Liver (tissue), 7 donors: ENCODE measurements at regions not wholly inside any gene's neighbourhood (a gene's known extent, or its start where the extent isn't known, plus 50 kb on each side); places are given as distances from the start of the nearest gene placed in this dataset.

Source experiments
- DNase-seq: peaks from one replicate; pipeline ENCODE4 v3.0.0-alpha.2; 2017; ENCODE audit warnings: low spot score
- H3K27ac ChIP-seq, 2 donors: one replicate each; pipeline ENCODE4 v1.7.0; 2013; ENCODE audit warnings: inconsistent platforms in 2 of 2, low read length in 2 of 2, control low read depth in 1 of 2, low read depth in 1 of 2, mild to moderate bottlenecking in 1 of 2
- H3K27me3 ChIP-seq, 4 donors: one replicate each; pipeline versions ENCODE4 v1.6.1 to v1.7.0; 2013; ENCODE audit warnings: low read length in 3 of 4, inconsistent platforms in 1 of 4, mild to moderate bottlenecking in 1 of 4, moderate library complexity in 1 of 4; ENCODE audit not compliant: control insufficient read depth in 4 of 4, insufficient read depth in 4 of 4
- H3K36me3 ChIP-seq, 4 donors: one replicate each; pipeline versions ENCODE4 v1.6.1 to v1.7.0; 2013; ENCODE audit warnings: low read length in 3 of 4, mild to moderate bottlenecking in 3 of 4, low read depth in 1 of 4, moderate library complexity in 1 of 4; ENCODE audit not compliant: control insufficient read depth in 4 of 4, insufficient read depth in 3 of 4
- H3K4me1 ChIP-seq, 4 donors: one replicate each; pipeline versions ENCODE4 v1.6.1 to v1.7.0; 2013; ENCODE audit warnings: low read length in 3 of 4, mild to moderate bottlenecking in 3 of 4, moderate library complexity in 1 of 4; ENCODE audit not compliant: control insufficient read depth in 4 of 4, insufficient read depth in 4 of 4
- H3K4me3 ChIP-seq, 3 donors: one replicate each; pipeline versions ENCODE4 v1.6.1 to v1.7.0; 2013; ENCODE audit warnings: low read length in 3 of 3, control low read depth in 1 of 3, low read depth in 1 of 3, mild to moderate bottlenecking in 1 of 3
- H3K9ac ChIP-seq, 2 donors: one replicate each; pipeline ENCODE4 v1.7.0; 2013; ENCODE audit warnings: low read length in 2 of 2, mild to moderate bottlenecking in 2 of 2, moderate library complexity in 2 of 2, control low read depth in 1 of 2, low read depth in 1 of 2
- H3K9me3 ChIP-seq, 4 donors: one replicate each; pipeline versions ENCODE4 v1.6.1 to v1.7.0; 2013; ENCODE audit warnings: low read length in 3 of 4; ENCODE audit not compliant: control insufficient read depth in 4 of 4
- FOXA1 ChIP-seq: IDR thresholded peaks from 2 replicates; pipeline ENCODE4 v1.6.1; 2016; ENCODE audit warnings: antibody characterized with exemption
- FOXA2 ChIP-seq: IDR thresholded peaks from 2 replicates; pipeline ENCODE4 v1.6.1; 2016; ENCODE audit warnings: antibody characterized with exemption
- HNF4A ChIP-seq, 2 donors: conservative IDR thresholded peaks; 2 replicates each; pipeline ENCODE4 v1.6.1; 2016; ENCODE audit warnings: antibody characterized with exemption in 2 of 2, mild to moderate bottlenecking in 2 of 2
- HNF4G ChIP-seq: IDR thresholded peaks from 2 replicates; pipeline ENCODE4 v1.6.1; 2016; ENCODE audit warnings: antibody characterized with exemption
- NR2F2 ChIP-seq: IDR thresholded peaks from 2 replicates; pipeline ENCODE4 v1.6.1; 2016; ENCODE audit warnings: antibody characterized with exemption
- RAD21 ChIP-seq, 2 donors: IDR thresholded peaks; 2 replicates each; pipeline ENCODE4 v1.6.1; 2016; ENCODE audit warnings: antibody characterized with exemption in 2 of 2, mild to moderate bottlenecking in 2 of 2
- RXRA ChIP-seq, 2 donors: IDR thresholded peaks; 2 replicates each; pipeline ENCODE4 v1.6.1; 2017 to 2018; ENCODE audit warnings: antibody characterized with exemption in 2 of 2, mild to moderate bottlenecking in 1 of 2
- SP1 ChIP-seq: IDR thresholded peaks from 2 replicates; pipeline ENCODE4 v1.6.1; 2018; ENCODE audit warnings: antibody characterized with exemption, mild to moderate bottlenecking
- TAF1 ChIP-seq: conservative IDR thresholded peaks from 2 replicates; pipeline ENCODE4 v1.6.1; 2016; ENCODE audit warnings: antibody characterized with exemption, mild to moderate bottlenecking
- YY1 ChIP-seq: IDR thresholded peaks from 2 replicates; pipeline ENCODE4 v1.6.1; 2016; ENCODE audit warnings: antibody characterized with exemption, mild to moderate bottlenecking
- WGBS: extraction: QIAGEN DNeasy Blood & Tissue Kit; methylation state at CpG from one replicate; pipeline ENCODE4 v1.1.7; 2013; 5-methylcytosine and 5-hydroxymethylcytosine counted together
- TF ChIP-seq, protein P1 (sequence below): IDR thresholded peaks from 2 replicates; pipeline ENCODE4 v1.6.1; 2016; ENCODE audit warnings: antibody characterized with exemption, mild to moderate bottlenecking
- TF ChIP-seq, protein P2 (sequence below): IDR thresholded peaks from 2 replicates; pipeline ENCODE4 v1.6.1; 2016; ENCODE audit warnings: antibody characterized with exemption
- TF ChIP-seq, protein P3 (sequence below): IDR thresholded peaks from 2 replicates; pipeline ENCODE4 v1.6.1; 2016; ENCODE audit warnings: antibody characterized with exemption
- TF ChIP-seq, protein P4 (sequence below): IDR thresholded peaks from 2 replicates; pipeline ENCODE4 v1.6.1; 2016; ENCODE audit warnings: antibody characterized with exemption
- donor health status: healthy.
- donor health status: healthy.
- donor health status: healthy.
- donor health status: healthy.

DNA sequence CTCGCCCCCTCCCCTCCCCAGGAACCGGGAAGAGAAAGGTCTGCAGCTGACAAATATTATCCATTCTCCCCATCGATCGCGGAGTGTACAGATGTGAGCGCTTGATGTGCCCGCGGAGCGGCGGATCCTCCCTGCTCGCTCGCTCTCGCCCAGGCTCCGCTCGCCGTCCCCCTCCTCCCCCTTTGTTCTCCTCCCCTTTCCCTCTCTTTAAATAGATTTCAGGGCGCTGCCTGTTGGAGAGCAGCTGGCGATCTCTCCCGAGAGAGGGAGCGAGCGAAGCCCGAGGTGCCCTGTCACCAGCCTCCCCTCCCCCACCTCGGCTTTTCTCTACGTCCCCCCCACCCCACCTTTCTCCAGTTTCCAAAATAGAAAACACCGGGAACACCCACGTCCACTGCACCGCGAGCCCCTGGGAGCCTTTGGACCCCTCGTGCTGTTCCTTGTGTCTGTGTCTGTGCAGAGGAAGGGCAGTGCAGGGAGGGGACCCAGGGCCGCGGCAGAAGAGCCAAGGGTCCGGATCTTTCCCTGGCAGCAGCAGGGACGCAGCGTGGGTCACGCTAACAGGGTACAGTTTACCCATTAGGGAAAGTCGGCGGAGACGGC is 56.6 kb upstream of the BCOR start:
- no peak overlapping the region for H3K9ac ChIP-seq
- WGBS: under 1% methylated on average over 38 of the region's 38 CpGs
- DNase-seq: no peak
- peak overlapping the region in 2 of 3 donors; percentile 41 to 58 for H3K4me3 ChIP-seq
- no peaks in the 10 kb centered on the region for H3K27me3 ChIP-seq
- peaks cover 6 to 56% (median 21%) of the 10 kb centered on the region in 4 donors for H3K4me1 ChIP-seq
- TF ChIP-seq, protein P1, sequence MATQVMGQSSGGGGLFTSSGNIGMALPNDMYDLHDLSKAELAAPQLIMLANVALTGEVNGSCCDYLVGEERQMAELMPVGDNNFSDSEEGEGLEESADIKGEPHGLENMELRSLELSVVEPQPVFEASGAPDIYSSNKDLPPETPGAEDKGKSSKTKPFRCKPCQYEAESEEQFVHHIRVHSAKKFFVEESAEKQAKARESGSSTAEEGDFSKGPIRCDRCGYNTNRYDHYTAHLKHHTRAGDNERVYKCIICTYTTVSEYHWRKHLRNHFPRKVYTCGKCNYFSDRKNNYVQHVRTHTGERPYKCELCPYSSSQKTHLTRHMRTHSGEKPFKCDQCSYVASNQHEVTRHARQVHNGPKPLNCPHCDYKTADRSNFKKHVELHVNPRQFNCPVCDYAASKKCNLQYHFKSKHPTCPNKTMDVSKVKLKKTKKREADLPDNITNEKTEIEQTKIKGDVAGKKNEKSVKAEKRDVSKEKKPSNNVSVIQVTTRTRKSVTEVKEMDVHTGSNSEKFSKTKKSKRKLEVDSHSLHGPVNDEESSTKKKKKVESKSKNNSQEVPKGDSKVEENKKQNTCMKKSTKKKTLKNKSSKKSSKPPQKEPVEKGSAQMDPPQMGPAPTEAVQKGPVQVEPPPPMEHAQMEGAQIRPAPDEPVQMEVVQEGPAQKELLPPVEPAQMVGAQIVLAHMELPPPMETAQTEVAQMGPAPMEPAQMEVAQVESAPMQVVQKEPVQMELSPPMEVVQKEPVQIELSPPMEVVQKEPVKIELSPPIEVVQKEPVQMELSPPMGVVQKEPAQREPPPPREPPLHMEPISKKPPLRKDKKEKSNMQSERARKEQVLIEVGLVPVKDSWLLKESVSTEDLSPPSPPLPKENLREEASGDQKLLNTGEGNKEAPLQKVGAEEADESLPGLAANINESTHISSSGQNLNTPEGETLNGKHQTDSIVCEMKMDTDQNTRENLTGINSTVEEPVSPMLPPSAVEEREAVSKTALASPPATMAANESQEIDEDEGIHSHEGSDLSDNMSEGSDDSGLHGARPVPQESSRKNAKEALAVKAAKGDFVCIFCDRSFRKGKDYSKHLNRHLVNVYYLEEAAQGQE: peak; percentile 30
- no peak for TF ChIP-seq HNF4G
- TF ChIP-seq, protein P2, sequence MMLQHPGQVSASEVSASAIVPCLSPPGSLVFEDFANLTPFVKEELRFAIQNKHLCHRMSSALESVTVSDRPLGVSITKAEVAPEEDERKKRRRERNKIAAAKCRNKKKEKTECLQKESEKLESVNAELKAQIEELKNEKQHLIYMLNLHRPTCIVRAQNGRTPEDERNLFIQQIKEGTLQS: no peak
- no peaks in the 10 kb centered on the region for H3K36me3 ChIP-seq
- H3K27ac ChIP-seq: peak overlapping the region; percentile 72 to 76
- H3K9me3 ChIP-seq: no peaks in the 10 kb centered on the region

DNA sequence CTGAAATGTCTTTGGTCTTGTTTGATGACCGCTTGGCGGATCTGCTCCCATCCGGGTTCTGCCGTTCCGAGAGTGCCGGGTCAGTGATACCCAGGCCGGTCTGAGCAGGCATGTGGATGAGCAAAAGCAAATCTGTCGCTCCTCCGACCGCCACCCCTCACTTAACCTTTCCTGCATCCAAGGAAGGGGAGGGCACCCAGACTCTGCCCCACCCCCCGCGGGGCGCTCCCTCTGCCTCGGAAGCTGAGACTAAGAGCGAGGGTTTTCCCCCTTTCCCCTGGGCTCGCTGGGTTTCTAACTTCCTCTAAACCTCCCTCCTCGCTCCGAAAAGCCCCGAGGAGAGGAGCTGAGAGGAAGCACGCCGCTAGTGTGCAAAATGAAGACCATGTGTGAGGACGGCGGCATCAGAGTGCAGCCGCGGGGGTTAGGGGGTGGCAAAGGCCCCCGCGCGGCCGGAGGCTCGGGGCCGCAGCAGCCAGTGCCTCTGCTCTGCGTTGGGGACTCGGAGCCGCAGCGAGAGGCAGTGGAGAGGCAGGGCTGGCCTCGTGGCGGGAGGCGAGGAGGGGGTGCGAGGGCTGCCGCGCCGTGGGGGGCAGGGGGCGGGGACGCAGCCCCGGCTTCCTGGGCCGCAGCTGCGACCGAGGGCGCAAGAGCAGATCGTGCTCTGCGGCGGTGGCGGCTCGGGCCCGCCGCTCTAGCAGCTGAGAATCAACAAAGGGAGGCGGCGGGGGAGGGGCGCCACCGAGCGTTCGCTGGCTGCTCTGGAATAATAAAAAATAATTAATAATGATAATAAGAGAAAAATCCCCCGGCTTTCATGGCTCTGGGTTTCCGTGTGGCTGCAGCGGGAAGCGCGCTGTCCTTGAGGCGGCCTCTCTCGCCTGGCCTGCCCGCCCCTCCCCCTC is 55.8 kb upstream of the BCOR start:
- WGBS: under 1% methylated on average over 70 of the region's 70 CpGs

More for the DNA sequence above, 55.8 kb upstream of the BCOR start:
- H3K27ac ChIP-seq: peak overlapping the region; percentile 58 to 62
- no peak overlapping the region for H3K9ac ChIP-seq
- no peaks in the 10 kb centered on the region for H3K36me3 ChIP-seq
- TF ChIP-seq TAF1: no peak
- no peak for TF ChIP-seq YY1
- TF ChIP-seq RAD21 (IDR thresholded peaks at IDR 0.05): no peak
- TF ChIP-seq NR2F2: no peak
- TF ChIP-seq HNF4A (conservative IDR thresholded peaks at IDR 0.05): no peak
- TF ChIP-seq, protein P1: no peak
- no peak for TF ChIP-seq RXRA (IDR thresholded peaks at IDR 0.05)
- TF ChIP-seq FOXA1: no peak
- TF ChIP-seq, protein P3, sequence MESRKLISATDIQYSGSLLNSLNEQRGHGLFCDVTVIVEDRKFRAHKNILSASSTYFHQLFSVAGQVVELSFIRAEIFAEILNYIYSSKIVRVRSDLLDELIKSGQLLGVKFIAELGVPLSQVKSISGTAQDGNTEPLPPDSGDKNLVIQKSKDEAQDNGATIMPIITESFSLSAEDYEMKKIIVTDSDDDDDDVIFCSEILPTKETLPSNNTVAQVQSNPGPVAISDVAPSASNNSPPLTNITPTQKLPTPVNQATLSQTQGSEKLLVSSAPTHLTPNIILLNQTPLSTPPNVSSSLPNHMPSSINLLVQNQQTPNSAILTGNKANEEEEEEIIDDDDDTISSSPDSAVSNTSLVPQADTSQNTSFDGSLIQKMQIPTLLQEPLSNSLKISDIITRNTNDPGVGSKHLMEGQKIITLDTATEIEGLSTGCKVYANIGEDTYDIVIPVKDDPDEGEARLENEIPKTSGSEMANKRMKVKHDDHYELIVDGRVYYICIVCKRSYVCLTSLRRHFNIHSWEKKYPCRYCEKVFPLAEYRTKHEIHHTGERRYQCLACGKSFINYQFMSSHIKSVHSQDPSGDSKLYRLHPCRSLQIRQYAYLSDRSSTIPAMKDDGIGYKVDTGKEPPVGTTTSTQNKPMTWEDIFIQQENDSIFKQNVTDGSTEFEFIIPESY: no peak
- TF ChIP-seq FOXA2: no peak
- TF ChIP-seq, protein P2: no peak
- TF ChIP-seq, protein P4, sequence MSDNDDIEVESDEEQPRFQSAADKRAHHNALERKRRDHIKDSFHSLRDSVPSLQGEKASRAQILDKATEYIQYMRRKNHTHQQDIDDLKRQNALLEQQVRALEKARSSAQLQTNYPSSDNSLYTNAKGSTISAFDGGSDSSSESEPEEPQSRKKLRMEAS: no peak
- TF ChIP-seq SP1: no peak
- H3K4me1 ChIP-seq: peaks cover 6 to 56% (median 20%) of the 10 kb centered on the region in 4 donors
- DNase-seq: no peak
- H3K27me3 ChIP-seq: no peaks in the 10 kb centered on the region
- H3K4me3 ChIP-seq: peak overlapping the region; percentile 55 to 61 (median 58)
- H3K9me3 ChIP-seq: no peaks in the 10 kb centered on the region
